Right atrium auricular region (tissue), 2 donors: ENCODE measurements at regions not wholly inside any gene's neighbourhood (a gene's known extent, or its start where the extent isn't known, plus 50 kb on each side); places are given as distances from the start of the nearest gene placed in this dataset.

ENCODE experiments used
- DNase-seq: peaks from one replicate; pipeline ENCODE4 v3.0.0-alpha.2; 2019; ENCODE audit warnings: low spot score
- H3K27ac ChIP-seq, 2 donors: fragments of 200-600 bp; sonication (generic); 1 replicate in 1 of 2; 2 replicates in 1 of 2; pipeline ENCODE4 v1.5.1; 2016 to 2019
- H3K27me3 ChIP-seq, 2 donors: fragments of 200-600 bp; sonication (generic); one replicate each; pipeline versions ENCODE4 v1.5.1 to v1.6.0; 2017 to 2019
- H3K36me3 ChIP-seq: fragments of 200-600 bp; sonication (generic); one replicate; pipeline ENCODE4 v1.5.1; 2016
- H3K4me1 ChIP-seq, 2 donors: fragments of 200-600 bp; sonication (generic); one replicate each; pipeline versions ENCODE4 v1.5.1 to v1.6.0; 2017 to 2019
- H3K4me3 ChIP-seq, 2 donors: fragments of 200-600 bp; sonication (generic); 1 replicate in 1 of 2; 2 replicates in 1 of 2; pipeline ENCODE4 v1.5.1; 2017 to 2019; ENCODE audit warnings: mild to moderate bottlenecking in 1 of 2, moderate library complexity in 1 of 2
- H3K9me3 ChIP-seq, 2 donors: fragments of 200-600 bp; sonication (generic); one replicate each; pipeline ENCODE4 v1.5.1; 2019
- CTCF ChIP-seq, 2 donors: fragments of 200-600 bp; sonication (generic); IDR thresholded peaks; one replicate each; pipeline ENCODE4 v1.5.1; 2019; ENCODE audit warnings: antibody characterized with exemption in 2 of 2

GRCh38 chr3:4139462-4140140 lies 163.6 kb upstream of the SETMAR start:
- TF ChIP-seq CTCF (IDR thresholded peaks at IDR 0.05): no peak
- Histone ChIP-seq H3K4me1 (no peaks in the 10 kb centered on the region), H3K9me3 (no peaks in the 10 kb centered on the region), H3K27me3 (no peaks in the 10 kb centered on the region), H3K36me3 (no peaks in the 10 kb centered on the region), H3K4me3 (no peak overlapping the region), H3K27ac (no peak overlapping the region)
- DNase-seq: no peak

- TF ChIP-seq CTCF (IDR thresholded peaks at IDR 0.05): no peak
- DNase-seq: no peak
- H3K4me3 ChIP-seq: no peak overlapping the region
- no peaks in the 10 kb centered on the region for H3K27me3 ChIP-seq
- H3K27ac ChIP-seq: no peak overlapping the region
- H3K36me3 ChIP-seq: no peaks in the 10 kb centered on the region
- no peaks in the 10 kb centered on the region for H3K9me3 ChIP-seq
- no peaks in the 10 kb centered on the region for H3K4me1 ChIP-seq
Measured at GRCh38 chr3:4140921-4141320, 162.2 kb upstream of the SETMAR start.

GRCh38 chr3:4147556-4148118 lies 155.5 kb upstream of the SETMAR start:
- no peaks in the 10 kb centered on the region for H3K4me1 ChIP-seq
- H3K27me3 ChIP-seq: no peaks in the 10 kb centered on the region
- H3K27ac ChIP-seq: no peak overlapping the region
- TF ChIP-seq CTCF (IDR thresholded peaks at IDR 0.05): no peak
- no peaks in the 10 kb centered on the region for H3K36me3 ChIP-seq
- H3K9me3 ChIP-seq: no peaks in the 10 kb centered on the region
- no peak for DNase-seq
- H3K4me3 ChIP-seq: no peak overlapping the region

GRCh38 chr3:4149296-4149695 lies 153.9 kb upstream of the SETMAR start:
- H3K36me3 ChIP-seq: no peaks in the 10 kb centered on the region
- DNase-seq: no peak

GRCh38 chr3:4150816-4151215 lies 152.4 kb upstream of the SETMAR start:
- Histone ChIP-seq H3K4me1 (no peaks in the 10 kb centered on the region), H3K36me3 (no peaks in the 10 kb centered on the region), H3K4me3 (no peak overlapping the region), H3K27me3 (no peaks in the 10 kb centered on the region), H3K27ac (no peak overlapping the region), H3K9me3 (no peaks in the 10 kb centered on the region)
- no peak for DNase-seq
- TF ChIP-seq CTCF (IDR thresholded peaks at IDR 0.05): no peak

More at GRCh38 chr3:4149296-4149695, 153.9 kb upstream of the SETMAR start:
- H3K27ac ChIP-seq: no peak overlapping the region
- no peaks in the 10 kb centered on the region for H3K27me3 ChIP-seq
- H3K4me3 ChIP-seq: no peak overlapping the region
- no peaks in the 10 kb centered on the region for H3K4me1 ChIP-seq
- no peaks in the 10 kb centered on the region for H3K9me3 ChIP-seq
- no peak for TF ChIP-seq CTCF (IDR thresholded peaks at IDR 0.05)

GRCh38 chr3:4151859-4152258 lies 151.3 kb upstream of the SETMAR start:
- no peak overlapping the region for H3K27ac ChIP-seq
- DNase-seq: no peak
- no peak for TF ChIP-seq CTCF (IDR thresholded peaks at IDR 0.05)

More at GRCh38 chr3:4151859-4152258, 151.3 kb upstream of the SETMAR start:
- H3K4me1 ChIP-seq: no peaks in the 10 kb centered on the region
- no peaks in the 10 kb centered on the region for H3K36me3 ChIP-seq
- H3K9me3 ChIP-seq: no peaks in the 10 kb centered on the region
- no peak overlapping the region for H3K4me3 ChIP-seq
- H3K27me3 ChIP-seq: no peaks in the 10 kb centered on the region
